Fibroblast of lung (primary cell): ENCODE measurements at regions not wholly inside any gene's neighbourhood (a gene's known extent, or its start where the extent isn't known, plus 50 kb on each side); places are given as distances from the start of the nearest gene placed in this dataset.
A peak's percentile ranks its signal among the peaks of the same experiment; 100 is the strongest.

Source experiments
- DNase-seq, 2 donors: peaks; one replicate each; pipeline versions ENCODE4 v3.0.0 to v3.0.0-alpha.2; 2010; ENCODE audit warnings: low read depth in 2 of 2
- H2AFZ ChIP-seq: 2 replicates; pipeline ENCODE4 v1.5.1; 2012; ENCODE audit warnings: low read length, control low read depth, inconsistent platforms
- H3K27ac ChIP-seq: 2 replicates; pipeline ENCODE4 v1.5.1; 2011; ENCODE audit warnings: low read length, control low read depth; ENCODE audit not compliant: insufficient read depth
- H3K27me3 ChIP-seq: 2 replicates; pipeline ENCODE4 v1.5.1; 2011; ENCODE audit warnings: mild to moderate bottlenecking, low read length; ENCODE audit not compliant: control insufficient read depth, insufficient read depth
- H3K36me3 ChIP-seq: 2 replicates; pipeline ENCODE4 v1.5.1; 2011; ENCODE audit warnings: low read length; ENCODE audit not compliant: control insufficient read depth, insufficient read depth
- H3K4me1 ChIP-seq: 2 replicates; pipeline ENCODE4 v1.5.1; 2011; ENCODE audit warnings: low read length; ENCODE audit not compliant: control insufficient read depth, insufficient read depth; ENCODE audit errors: extremely low read depth
- H3K4me2 ChIP-seq: 2 replicates; pipeline ENCODE4 v1.5.1; 2011; ENCODE audit warnings: low read length, control low read depth; ENCODE audit not compliant: insufficient read depth; ENCODE audit errors: extremely low read depth
- H3K4me3 ChIP-seq, 4 experiments: fragments of 200-600 bp in 1 of 4; sonication (generic) in 1 of 4; replicated peaks in 1 of 4; 2 replicates each; pipeline ENCODE4 v1.5.1; 2011 to 2016; ENCODE audit warnings: low read length in 4 of 4, low read depth in 3 of 4, mild to moderate bottlenecking in 3 of 4, control low read depth in 2 of 4, inconsistent platforms in 1 of 4, mixed read lengths in 1 of 4; ENCODE audit not compliant: insufficient read depth in 1 of 4; ENCODE audit errors: control extremely low read depth in 1 of 4
- H3K79me2 ChIP-seq: 2 replicates; pipeline ENCODE4 v1.5.1; 2012; ENCODE audit warnings: mild to moderate bottlenecking, low read length, inconsistent platforms; ENCODE audit not compliant: control insufficient read depth, insufficient read depth
- H3K9ac ChIP-seq: 2 replicates; pipeline ENCODE4 v1.5.1; 2011; ENCODE audit warnings: mild to moderate bottlenecking, low read length, control low read depth; ENCODE audit not compliant: insufficient read depth
- H3K9me3 ChIP-seq: 2 replicates; pipeline ENCODE4 v1.5.1; 2012; ENCODE audit warnings: low read depth, low read length; ENCODE audit not compliant: control insufficient read depth, insufficient read depth
- H4K20me1 ChIP-seq: 2 replicates; pipeline ENCODE4 v1.5.1; 2011; ENCODE audit warnings: low read length; ENCODE audit not compliant: control insufficient read depth, insufficient read depth; ENCODE audit errors: extremely low read depth
- CTCF ChIP-seq, 2 donors: IDR thresholded peaks in 1 of 2; conservative IDR thresholded peaks in 1 of 2; 1 replicate in 1 of 2; 2 replicates in 1 of 2; pipeline ENCODE4 v1.5.1; 2011 to 2012; ENCODE audit warnings: low read length in 2 of 2, control low read depth in 1 of 2, inconsistent platforms in 1 of 2, low read depth in 1 of 2, mild to moderate bottlenecking in 1 of 2
- EZH2 ChIP-seq: IDR thresholded peaks from 2 replicates; pipeline ENCODE4 v1.5.1; 2012; ENCODE audit warnings: low read length, control low read depth, mild to moderate bottlenecking; ENCODE audit errors: missing control alignments

GRCh38 chr12:94094700-94095099 lies 53.7 kb upstream of the PLXNC1 start:
- DNase-seq: no peak
- H3K9me3 ChIP-seq: no peaks in the 10 kb centered on the region
- H2AFZ ChIP-seq: no peak overlapping the region
- H3K27me3 ChIP-seq: no peaks in the 10 kb centered on the region
- H3K9ac ChIP-seq: no peak overlapping the region
- no peaks in the 10 kb centered on the region for H3K36me3 ChIP-seq
- H3K4me1 ChIP-seq: peaks cover 2% of the 10 kb centered on the region
- no peak overlapping the region for H3K4me2 ChIP-seq
- H4K20me1 ChIP-seq: no peaks in the 10 kb centered on the region
- H3K79me2 ChIP-seq: no peaks in the 10 kb centered on the region
- no peak overlapping the region for H3K4me3 ChIP-seq
- no peak overlapping the region for H3K27ac ChIP-seq
- TF ChIP-seq CTCF (conservative IDR thresholded peaks at IDR 0.05 in 1 of 2, IDR thresholded peaks at IDR 0.05 in 1 of 2; ENCODE audit: low read depth in 1 of 2, low read length in 2 of 2) (no peak), EZH2 (no peak)

GRCh38 chr12:94095618-94096017 lies 52.8 kb upstream of the PLXNC1 start:
- Histone ChIP-seq H3K27ac (no peak overlapping the region), H2AFZ (no peak overlapping the region), H3K9me3 (no peaks in the 10 kb centered on the region), H3K4me2 (no peak overlapping the region), H3K4me3 (no peak overlapping the region), H3K9ac (no peak overlapping the region), H3K27me3 (no peaks in the 10 kb centered on the region), H3K79me2 (no peaks in the 10 kb centered on the region), H4K20me1 (no peaks in the 10 kb centered on the region), H3K36me3 (no peaks in the 10 kb centered on the region), H3K4me1 (peaks cover 2% of the 10 kb centered on the region)
- TF ChIP-seq CTCF (conservative IDR thresholded peaks at IDR 0.05 in 1 of 2, IDR thresholded peaks at IDR 0.05 in 1 of 2; ENCODE audit: low read depth in 1 of 2, low read length in 2 of 2): no peak
- no peak for TF ChIP-seq EZH2
- DNase-seq: peak in 1 of 2 donors; percentile 38

- DNase-seq: peak; percentile 52 to 91
- no peak overlapping the region for H3K4me2 ChIP-seq
- no peak overlapping the region for H3K27ac ChIP-seq
- no peaks in the 10 kb centered on the region for H4K20me1 ChIP-seq
- H3K4me3 ChIP-seq: no peak overlapping the region
- H3K36me3 ChIP-seq: no peaks in the 10 kb centered on the region
- no peak overlapping the region for H2AFZ ChIP-seq
- no peak for TF ChIP-seq CTCF (conservative IDR thresholded peaks at IDR 0.05 in 1 of 2, IDR thresholded peaks at IDR 0.05 in 1 of 2; ENCODE audit: low read depth in 1 of 2, low read length in 2 of 2)
- no peak for TF ChIP-seq EZH2
- no peaks in the 10 kb centered on the region for H3K27me3 ChIP-seq
- H3K4me1 ChIP-seq: peaks cover 6% of the 10 kb centered on the region
- no peak overlapping the region for H3K9ac ChIP-seq
- no peaks in the 10 kb centered on the region for H3K79me2 ChIP-seq
- H3K9me3 ChIP-seq: no peaks in the 10 kb centered on the region
Observed at GRCh38 chr12:94098466-94098865, 49.9 kb upstream of the PLXNC1 start.
